ENCODE measurements at regions not wholly inside any gene's neighbourhood (a gene's known extent, or its start where the extent isn't known, plus 50 kb on each side); places are given as distances from the start of the nearest gene placed in this dataset.
"Not testable (repeated sequence)": the region's sequence is repeated elsewhere in the genome, so short reads cannot be mapped to it uniquely, and the experiment has no call there.

GRCh38 chr7:56811081-56811480 is 321.2 kb downstream of the ZNF479 start:
- no peak overlapping the region for H3K27ac ChIP-seq
- no peak for TF ChIP-seq POLR2A (IDR thresholded peaks at IDR 0.05)
- no peak for TF ChIP-seq CTCF (IDR thresholded peaks at IDR 0.05)
- H3K4me1 ChIP-seq: no peaks in the 10 kb centered on the region
- no peaks in the 10 kb centered on the region for H3K36me3 ChIP-seq
- H3K9me3 ChIP-seq: peaks cover 0 to 20% (median 2%) of the 10 kb centered on the region in 4 donors
- H3K27me3 ChIP-seq: no peaks in the 10 kb centered on the region
- no peak for DNase-seq
- no peak overlapping the region for H3K4me3 ChIP-seq

GRCh38 chr7:56810466-56810865 is 321.8 kb downstream of the ZNF479 start:
- Histone ChIP-seq H3K9me3 (peaks cover 0 to 20% (median 2%) of the 10 kb centered on the region in 4 donors), H3K27me3 (no peaks in the 10 kb centered on the region), H3K4me3 (no peak overlapping the region), H3K27ac (no peak overlapping the region), H3K36me3 (no peaks in the 10 kb centered on the region), H3K4me1 (no peaks in the 10 kb centered on the region)
- DNase-seq: no peak
- TF ChIP-seq CTCF (IDR thresholded peaks at IDR 0.05) (no peak), POLR2A (IDR thresholded peaks at IDR 0.05) (no peak)

GRCh38 chr7:56809734-56810133 is 322.5 kb downstream of the ZNF479 start:
- not testable (repeated sequence) for H3K27ac ChIP-seq, H3K27me3 ChIP-seq, H3K36me3 ChIP-seq, H3K4me3 ChIP-seq, H3K4me1 ChIP-seq, DNase-seq
- peaks cover 0 to 20% (median 2%) of the 10 kb centered on the region in 4 donors for H3K9me3 ChIP-seq

GRCh38 chr7:56804755-56805064 is 327.5 kb downstream of the ZNF479 start:
- H3K9me3 ChIP-seq, H3K27ac ChIP-seq, H3K4me1 ChIP-seq, H3K36me3 ChIP-seq, H3K27me3 ChIP-seq, H3K4me3 ChIP-seq, DNase-seq: not testable (repeated sequence)

GRCh38 chr7:56803965-56804754 is 328.1 kb downstream of the ZNF479 start:
- H3K27ac ChIP-seq, H3K4me3 ChIP-seq, H3K27me3 ChIP-seq, DNase-seq, H3K9me3 ChIP-seq, H3K4me1 ChIP-seq, H3K36me3 ChIP-seq: not testable (repeated sequence)

- H3K27ac ChIP-seq, DNase-seq, H3K27me3 ChIP-seq, H3K4me3 ChIP-seq, H3K4me1 ChIP-seq, H3K9me3 ChIP-seq, H3K36me3 ChIP-seq: not testable (repeated sequence)
Observed at GRCh38 chr7:56803336-56803735, 328.9 kb downstream of the ZNF479 start.

GRCh38 chr7:56802191-56802590 is 330.0 kb downstream of the ZNF479 start:
- not testable (repeated sequence) for H3K9me3 ChIP-seq

GRCh38 chr7:56801774-56802173 is 330.5 kb downstream of the ZNF479 start:
- not testable (repeated sequence) for H3K27ac ChIP-seq, H3K27me3 ChIP-seq, DNase-seq, H3K36me3 ChIP-seq, H3K4me3 ChIP-seq, H3K9me3 ChIP-seq, H3K4me1 ChIP-seq

More at GRCh38 chr7:56802191-56802590, 330.0 kb downstream of the ZNF479 start:
- not testable (repeated sequence) for DNase-seq, H3K36me3 ChIP-seq, H3K4me3 ChIP-seq, H3K4me1 ChIP-seq, H3K27ac ChIP-seq, H3K27me3 ChIP-seq

GRCh38 chr7:56798876-56799275 is 333.4 kb downstream of the ZNF479 start:
- not testable (repeated sequence) for H3K36me3 ChIP-seq, H3K9me3 ChIP-seq

GRCh38 chr7:56787474-56787873 is 344.8 kb downstream of the ZNF479 start:
- not testable (repeated sequence) for H3K4me1 ChIP-seq, H3K36me3 ChIP-seq, H3K9me3 ChIP-seq, H3K27ac ChIP-seq, DNase-seq, H3K27me3 ChIP-seq, H3K4me3 ChIP-seq

More at GRCh38 chr7:56798876-56799275, 333.4 kb downstream of the ZNF479 start:
- H3K27ac ChIP-seq, H3K27me3 ChIP-seq, H3K4me1 ChIP-seq, DNase-seq, H3K4me3 ChIP-seq: not testable (repeated sequence)
